Kasumi-1 (cell line): ENCODE measurements at regions not wholly inside any gene's neighbourhood (a gene's known extent, or its start where the extent isn't known, plus 50 kb on each side); places are given as distances from the start of the nearest gene placed in this dataset.

Source experiments
- DNase-seq, 2 experiments: peaks; one replicate each; lab custom pipeline; 2025; lab: John Stamatoyannopoulos, UW

DNA sequence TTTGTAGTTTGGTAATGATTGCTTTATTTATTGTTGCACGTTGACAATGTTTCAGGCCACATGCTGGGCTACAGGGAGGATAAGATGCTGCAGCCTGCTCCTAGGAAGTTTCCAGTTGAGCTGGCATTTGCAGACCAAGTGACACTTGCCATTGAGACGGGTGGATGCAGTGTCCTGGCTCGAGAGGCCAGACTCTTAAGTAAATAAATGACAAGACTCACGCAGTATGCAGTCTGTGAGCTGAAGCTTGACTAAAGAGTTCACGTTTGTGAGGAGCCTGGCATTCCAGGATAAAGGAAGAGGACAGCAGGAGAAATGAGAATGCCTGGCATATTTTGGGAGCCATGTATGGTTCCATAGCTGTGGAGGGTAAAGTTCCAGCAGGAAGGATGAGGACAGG lies 105.8 kb downstream of the BAMBI start:
- DNase-seq: no peak

DNA sequence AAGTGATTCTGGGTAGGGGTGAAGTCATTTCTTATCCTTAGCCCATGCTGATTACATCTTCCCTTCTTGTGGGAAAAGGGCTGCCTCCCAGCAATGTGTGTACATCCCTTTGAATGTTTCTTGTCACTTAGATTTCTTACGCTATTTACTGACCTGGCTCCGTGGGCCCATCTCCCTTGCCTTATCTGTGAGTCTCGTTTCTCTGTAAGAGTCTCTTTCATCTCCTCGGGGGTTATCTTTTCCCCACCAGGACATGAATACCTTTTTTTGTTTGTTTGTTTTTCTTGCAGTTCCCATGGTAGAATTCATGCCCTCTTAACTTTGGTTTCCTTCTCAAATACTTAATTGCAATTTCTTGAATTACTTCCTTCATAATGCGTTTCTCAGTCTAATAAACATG lies 107.7 kb downstream of the BAMBI start:
- DNase-seq: no peak

DNA sequence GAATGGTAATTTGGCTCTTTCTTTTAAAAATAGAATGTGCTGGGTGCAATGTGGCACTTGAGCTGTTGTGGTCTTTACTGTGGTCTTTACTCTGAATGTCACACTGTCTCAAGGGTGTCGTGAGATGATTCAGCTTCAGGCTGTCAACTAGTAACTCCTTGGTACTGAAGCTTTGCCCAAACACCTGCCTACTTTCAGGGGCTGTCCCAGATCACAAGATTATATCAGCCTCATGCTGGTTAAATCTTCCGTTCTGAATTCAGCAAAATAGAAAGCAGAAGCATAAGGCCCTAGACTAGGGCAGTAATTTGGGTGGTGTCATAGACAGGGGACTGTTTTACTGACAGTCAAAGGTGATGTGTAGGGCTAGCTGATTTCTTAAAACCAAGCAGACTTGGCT lies 110.9 kb downstream of the BAMBI start:
- no peak for DNase-seq

DNA sequence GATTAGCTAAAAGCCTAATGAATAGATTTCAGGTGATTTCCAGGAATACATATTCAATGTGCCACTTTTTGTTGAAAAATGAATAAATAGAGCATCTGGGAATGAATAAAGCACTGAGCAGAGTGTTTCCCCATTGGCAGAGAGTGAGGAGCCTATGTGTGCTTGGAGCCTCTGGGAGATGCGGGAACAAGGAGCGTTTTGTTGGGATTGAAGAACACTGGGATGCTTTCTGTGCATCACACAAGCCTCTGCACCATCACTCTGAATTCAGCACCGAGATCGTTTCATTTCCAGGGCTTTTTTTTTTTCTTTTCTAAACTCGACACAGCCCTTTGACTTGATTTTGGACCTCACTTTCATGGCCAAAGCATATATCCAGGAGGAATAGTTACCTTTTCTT lies 111.4 kb downstream of the BAMBI start:
- no peak for DNase-seq

DNA sequence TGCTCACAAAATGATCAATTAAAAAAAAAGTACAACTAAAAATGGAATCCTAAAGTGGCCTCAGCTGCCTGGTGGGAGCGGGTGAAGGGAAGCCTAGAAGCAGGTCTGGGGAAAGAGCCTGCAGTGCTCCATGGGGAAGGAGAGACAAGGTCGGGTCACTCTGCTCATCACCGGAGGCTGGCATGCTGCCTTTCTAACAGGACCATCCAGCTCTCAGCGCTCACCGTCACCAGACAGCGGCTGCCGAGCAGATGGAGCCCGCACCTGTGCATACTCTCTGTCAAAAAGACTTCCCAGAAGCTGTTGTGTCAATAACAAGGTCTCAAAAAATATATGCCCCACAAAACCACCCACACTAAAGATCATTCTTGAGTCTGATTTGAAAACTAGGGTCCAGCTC lies 112.8 kb downstream of the BAMBI start:
- DNase-seq: no peak

DNA sequence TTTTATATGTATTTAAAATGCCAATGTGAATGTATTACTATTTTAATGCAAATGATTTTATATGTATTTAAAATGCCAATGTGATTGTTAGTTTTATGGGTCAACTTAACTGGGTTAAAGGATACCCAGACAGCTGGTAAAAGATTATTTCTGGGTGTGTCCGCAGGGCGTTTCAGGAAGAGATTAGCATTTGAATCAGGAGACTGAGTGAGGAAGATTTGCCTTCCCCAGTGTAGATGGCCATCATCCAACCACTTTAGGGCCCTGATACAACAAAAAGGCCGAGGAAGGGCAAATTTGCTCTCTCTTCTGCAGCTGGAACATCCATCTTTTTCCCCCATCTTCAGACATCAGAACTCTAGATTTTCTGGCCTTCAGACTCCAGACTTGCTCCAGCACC lies 116.2 kb downstream of the BAMBI start:
- no peak for DNase-seq

DNA sequence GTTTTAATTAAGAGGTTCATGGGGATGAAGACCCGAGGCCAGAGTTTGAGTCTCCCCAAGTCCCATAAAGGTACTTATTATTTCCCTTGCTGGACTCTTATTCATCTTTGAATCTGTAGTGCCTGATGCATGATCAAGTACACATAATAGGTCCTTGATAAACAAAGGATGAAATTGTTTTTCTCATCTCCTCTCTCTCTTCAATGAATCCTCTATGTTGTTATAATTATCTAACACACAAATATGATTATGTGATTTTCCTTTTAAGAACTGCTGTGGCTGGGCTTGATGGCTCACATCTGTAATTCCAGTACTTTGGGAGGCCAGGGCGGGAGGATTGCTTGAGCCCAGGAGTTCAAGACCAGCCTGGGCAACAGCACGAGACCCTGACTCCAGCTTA lies 117.7 kb downstream of the BAMBI start:
- DNase-seq: no peak

DNA sequence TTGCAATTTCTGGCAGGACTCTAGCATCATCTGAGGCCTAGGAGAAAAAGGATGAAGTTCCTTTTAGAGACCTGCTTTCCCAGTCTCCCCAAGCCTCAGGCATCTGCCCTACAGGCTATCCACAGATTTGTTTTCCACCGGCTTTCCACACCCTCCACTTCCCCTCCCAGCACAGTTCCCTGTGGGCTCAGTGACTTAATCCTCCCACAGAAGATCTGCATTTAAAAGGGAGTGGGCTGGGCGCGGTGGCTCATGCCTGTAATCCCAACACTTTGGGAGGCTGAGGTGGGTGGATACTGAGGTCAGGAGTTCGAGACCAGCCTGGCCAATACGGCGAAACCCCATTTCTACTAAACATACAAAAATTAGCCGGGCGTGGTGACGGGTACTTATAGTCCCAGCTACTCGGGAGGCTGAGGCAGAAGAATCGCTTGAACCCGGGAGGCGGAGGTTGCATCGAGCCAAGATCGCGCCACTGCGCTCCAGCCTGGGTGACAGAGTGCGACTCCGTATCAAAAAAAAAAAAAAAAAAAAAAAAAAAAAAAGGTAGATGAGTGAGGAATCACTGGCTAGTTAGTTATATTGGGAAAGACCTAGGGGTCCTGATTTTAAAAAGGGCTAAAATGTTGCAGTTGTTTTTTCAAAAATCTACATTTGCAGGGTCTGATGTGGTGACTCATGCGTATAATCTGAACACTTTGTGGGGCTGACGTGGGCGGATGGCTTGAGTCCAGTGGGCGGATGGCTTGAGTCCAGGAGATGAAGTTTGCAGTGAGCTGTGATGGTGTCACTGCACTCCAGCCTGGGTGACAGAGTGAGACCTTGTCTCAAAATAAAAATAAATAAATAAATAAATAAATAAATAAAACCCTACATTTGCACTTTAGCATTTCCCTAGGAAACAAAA lies 119.5 kb downstream of the BAMBI start:
- no peak for DNase-seq

DNA sequence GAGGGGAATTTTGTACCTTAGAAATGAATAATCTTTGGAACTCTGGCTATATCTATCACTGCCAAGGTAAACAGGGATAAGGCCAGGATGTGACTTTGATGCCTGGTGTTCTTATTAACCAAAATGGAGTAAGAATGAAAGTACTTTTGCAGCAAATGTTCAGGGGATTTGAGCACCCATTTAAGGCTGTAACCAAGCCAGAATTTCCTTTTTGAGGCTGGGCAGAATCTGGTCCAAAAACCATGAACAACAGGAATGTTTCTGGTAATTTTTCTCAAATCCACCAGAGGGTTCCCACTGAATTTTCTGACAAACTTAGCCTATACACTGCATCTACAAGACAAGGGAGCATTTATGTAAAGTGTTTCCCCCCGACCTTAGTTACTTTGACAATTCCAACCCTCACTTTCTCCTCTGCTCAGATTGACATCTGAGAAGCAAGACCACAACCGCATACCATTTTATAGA lies 120.6 kb downstream of the BAMBI start:
- DNase-seq: no peak

DNA sequence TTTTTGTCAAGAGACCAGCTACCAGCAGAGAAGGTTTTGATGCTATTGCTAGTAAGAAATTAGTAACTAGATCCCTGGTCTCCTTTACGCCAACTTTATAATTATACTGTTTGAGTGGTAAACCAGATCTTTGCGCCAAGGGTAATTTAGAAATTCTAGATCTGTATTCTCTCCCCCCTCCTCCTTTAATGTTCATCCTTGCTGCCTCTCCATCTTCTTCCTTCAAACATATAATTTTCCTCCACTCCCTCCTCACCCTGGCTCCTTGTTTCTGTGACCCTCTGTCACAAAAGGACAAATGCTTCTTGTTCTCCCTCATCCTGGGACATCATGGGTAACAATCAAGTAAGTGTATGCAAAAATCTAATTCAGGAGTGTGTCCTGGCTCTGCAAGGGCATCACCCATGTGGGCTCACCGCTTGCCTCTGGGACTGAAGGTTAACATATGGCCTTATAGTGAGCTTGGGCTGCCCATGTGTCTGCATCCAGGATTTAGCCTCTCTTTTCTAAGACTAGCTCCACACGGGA lies 121.2 kb downstream of the BAMBI start:
- DNase-seq: no peak

DNA sequence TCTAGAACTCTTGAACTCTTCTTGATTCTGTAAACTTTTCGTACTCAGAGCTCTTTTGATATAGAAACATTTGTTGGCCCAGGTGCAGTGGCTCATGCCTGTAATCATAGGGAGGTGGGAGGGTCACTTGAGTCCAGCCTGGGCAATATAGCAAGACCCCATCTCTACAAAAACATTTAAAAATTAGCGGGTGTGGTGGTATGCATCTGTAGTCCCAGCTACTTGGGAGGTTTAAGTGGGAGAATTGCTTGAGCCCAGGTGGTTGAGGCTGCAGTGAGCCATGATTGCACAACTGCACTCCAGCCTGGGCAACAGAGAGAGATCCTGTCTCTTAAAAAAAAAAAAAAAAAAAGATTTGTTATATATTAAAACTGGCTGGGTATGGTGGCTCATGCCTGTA lies 121.6 kb downstream of the BAMBI start:
- no peak for DNase-seq

DNA sequence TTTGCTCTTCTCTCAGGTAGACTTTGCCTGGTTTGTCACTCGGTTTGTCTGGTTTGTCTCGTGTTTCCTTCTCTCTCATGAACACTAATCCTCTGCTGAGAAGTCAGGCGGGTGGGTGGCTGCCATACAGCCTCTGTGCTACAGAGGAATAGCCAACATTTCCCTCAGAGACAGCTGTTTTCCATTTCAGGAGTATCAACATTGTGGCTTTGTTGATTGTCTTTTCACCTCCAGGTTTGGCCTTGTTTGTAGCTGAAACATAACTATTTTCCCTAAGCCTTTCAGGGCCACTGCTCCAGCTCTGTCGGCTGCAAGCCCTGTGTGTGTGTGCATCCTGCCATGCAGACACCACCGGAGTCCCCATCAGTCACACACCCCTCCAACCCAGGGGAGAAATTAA lies 122.8 kb downstream of the BAMBI start:
- no peak for DNase-seq

DNA sequence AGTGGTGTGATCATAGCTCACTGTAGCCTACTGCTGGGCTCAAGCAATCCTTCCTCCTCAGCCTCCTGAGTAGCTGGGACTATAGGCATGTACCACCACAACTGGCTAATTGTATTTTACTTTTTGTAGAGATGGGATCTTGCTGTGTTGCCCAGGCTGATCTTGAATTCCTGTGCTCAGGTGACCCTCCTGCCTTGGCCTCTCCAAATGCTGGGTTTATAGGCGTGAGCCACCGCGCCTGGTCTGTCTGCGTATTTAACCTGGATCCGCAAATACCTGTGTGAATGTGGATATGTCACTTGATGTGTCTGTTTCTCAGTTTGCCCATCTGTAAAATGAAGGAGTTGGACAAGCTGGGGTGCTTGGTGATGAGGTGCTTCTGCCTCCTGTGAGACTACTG lies 123.9 kb downstream of the BAMBI start:
- DNase-seq: no peak

DNA sequence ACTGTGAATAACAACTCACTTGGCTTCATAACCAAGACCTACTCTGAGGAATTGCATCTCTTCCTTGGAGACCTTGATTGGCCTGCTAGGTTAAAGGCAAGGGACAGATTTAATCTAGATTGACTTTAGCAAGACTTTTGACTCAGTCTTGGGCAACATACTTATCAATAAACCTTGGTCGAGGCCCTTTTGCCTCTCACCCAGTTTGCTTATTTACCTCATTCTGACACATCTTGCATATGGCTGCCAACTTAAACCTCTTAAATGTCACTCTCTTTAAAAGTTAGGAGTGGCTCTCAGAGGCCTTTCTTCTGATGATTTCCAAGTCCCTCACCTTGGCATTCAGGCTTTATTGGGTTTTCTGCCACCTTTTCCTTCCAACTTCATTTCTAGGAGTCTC lies 124.5 kb downstream of the BAMBI start:
- DNase-seq: no peak

DNA sequence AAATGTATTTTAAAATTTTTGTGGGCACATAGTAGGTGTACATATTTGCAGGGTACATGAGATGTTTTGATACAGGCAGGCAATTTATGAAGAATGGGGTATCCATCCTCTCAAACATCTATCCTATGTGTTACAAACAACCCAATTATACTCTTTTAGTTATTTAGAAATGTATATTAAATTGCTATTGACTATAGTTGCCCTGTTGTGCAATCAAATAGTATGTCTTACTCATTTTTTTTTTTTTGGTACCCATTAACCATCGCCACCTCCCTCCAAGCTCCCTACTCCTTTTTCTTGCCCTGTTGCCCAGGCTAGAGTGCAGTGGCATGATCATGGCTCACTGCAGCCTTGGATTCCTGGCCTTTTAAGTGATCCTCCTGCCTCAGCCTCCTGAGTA lies 128.1 kb downstream of the BAMBI start:
- no peak for DNase-seq

DNA sequence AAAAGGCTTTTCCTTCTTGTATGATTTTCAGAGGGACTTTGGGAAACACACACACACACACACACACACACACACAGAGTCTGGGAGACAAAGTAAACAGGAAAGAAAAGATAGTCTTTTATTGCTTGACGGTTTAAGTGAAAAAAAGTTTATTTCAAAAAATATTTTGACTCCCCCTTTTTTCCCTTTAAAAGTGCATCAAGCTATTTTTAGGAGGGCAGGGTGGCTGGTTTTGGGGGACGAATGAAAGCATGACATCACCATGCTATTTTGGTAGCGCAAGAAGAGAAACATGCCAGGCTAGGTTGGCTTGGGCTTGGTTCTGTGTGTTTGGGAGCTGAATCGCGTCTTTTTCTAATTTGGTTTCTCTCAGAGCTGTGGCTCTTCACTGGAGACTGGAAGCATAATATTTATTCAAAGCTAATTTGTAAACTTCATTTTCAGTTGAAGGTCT lies 129.2 kb downstream of the BAMBI start:
- no peak for DNase-seq

DNA sequence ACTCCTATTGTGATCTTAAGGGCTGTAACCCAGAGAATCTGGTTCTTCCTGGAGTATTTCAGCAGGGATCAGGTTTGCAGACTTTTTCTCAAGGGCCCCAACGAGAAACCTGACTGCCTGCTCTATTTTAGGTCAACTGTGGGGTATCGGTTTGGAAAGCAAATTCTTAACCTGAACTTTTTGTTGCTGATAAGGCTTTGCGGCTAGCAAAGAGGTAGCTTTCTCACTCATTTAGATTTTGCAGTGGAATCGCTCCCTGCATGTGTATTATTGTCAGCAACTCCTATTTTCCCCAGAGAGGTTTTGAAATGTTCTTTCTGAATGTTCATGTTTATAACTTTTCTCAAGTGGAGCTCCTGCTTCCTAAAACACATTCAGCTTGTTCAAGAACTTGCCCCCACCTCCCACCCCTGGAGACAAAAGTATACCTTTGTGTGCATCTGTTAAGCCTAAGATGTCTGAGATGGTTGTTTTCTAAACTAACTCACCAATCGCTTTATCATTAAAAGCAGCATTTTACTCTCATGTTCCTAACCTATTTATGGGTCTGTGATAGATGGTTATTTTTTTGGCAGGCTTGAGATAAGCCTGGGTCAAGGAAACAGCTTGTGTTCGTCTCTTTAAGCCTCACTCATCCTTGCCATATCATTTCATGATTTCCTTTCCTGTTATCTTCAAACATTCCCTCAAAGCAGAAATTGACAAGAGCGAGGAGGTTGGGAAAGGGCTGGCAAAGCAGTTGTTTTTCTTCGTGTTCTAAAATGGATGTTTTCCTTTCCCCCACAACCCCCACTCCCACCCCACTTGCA lies 129.8 kb downstream of the BAMBI start:
- no peak for DNase-seq

DNA sequence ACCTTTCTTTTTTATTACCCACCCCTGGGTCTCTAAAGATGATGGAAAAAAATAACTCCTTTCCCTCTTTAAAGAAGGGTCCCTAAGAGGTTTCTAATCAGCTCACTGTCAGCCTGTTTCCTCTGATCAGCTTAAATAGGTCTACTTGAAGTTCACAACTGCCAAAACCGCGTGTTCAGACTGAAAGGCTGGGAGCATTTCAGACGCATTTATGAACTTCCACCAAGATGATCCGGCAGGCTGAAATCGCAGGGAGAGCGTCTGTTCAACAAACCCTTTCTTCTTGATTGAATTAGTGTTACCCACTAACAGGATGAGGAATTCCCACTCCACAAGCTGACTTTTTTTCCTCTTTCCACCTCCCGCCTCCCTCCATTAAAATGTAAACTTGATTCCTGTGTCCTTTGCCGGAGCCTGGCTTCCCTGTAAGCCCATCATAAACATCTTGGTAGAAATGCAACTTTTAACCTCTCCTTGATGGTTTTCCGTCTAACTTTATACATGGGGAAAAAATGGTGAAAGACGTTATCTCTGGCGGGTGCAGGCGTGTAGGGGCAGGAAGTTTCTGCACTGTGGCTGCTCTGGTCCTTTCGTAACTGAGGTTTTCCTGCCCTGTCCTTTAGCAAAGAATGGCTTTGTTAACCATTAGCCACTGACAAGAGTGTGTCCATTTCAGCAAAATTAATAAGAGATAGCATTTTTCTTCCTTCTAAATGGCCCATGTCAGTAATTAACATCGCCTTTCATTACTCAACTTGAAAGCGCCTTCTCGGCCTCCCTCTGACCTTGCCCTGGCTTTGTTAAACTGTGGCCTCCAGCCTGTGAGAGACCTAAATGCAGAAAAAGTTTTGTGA lies 130.7 kb downstream of the BAMBI start:
- DNase-seq: no peak

DNA sequence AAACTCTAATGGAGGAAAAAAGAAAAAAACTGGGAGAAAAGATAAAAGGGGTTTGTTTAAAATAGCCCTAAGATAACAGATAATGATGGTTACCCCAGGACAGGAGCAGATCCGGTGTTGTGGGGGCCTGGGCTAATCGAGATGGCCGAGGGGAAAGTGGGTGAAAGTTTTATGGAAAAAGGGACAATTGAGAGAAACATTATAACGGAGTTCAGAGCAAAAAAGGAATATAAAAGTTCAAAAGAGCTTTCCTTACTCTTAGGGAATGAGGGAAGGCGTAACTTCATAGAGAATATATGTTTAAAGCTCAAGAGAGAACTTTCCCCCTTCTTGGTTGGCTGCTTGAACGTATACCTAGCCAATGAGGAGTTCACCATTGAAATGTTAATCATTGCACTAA lies 131.4 kb downstream of the BAMBI start:
- no peak for DNase-seq

DNA sequence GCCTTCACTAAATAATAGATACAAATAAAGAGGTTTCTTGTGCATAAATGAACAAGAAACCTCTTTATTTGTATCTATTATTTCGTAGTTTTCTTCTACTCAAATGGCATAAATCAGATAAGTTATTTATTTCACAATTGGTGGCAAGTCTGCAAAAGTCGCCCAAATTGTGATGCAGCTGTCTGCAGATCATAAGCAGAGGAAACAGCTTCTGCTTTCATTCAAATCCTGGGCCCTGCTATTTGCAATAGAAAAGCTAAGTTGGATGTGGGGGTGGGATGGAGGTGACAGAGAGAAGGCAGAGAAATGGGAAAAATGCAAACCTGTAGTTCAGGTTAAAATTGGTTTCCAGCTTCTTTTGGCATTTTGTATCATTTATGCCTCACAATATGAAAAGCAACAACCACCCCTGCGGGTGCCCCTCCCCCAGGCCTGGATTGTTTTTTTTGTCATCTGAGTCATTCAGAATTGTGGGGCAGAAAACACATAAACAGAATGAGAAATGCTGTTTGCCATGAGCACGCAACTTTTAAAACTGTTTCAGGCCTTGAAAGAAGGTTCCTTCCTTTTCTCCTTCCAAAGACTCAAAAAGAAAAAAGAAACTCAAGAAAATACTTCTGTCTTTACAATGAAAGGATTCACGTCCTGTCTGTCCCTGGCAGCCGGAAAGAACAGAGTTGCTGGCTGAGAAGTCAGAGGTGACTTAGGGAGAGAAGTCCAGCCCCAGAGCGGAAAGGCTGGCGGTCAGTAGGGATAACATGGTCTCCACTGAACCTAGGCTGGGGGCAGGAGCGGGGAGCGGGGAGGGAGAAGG lies 132.9 kb downstream of the BAMBI start:
- DNase-seq: no peak
